Heart left ventricle (tissue), 13 donors: ENCODE measurements at regions not wholly inside any gene's neighbourhood (a gene's known extent, or its start where the extent isn't known, plus 50 kb on each side); places are given as distances from the start of the nearest gene placed in this dataset.

ENCODE experiments used
- POLR2A ChIP-seq, 2 donors: fragments of 450-650 bp; IDR thresholded peaks; one replicate each; pipeline ENCODE4 v1.6.1; 2017; ENCODE audit warnings: antibody characterized with exemption in 2 of 2, mild to moderate bottlenecking in 2 of 2, moderate library complexity in 2 of 2
- TF ChIP-seq, protein P1 (sequence below), 12 donors: fragments of 200-600 bp; sonication (generic) in 4 of 12; IDR thresholded peaks; one replicate each; pipeline versions ENCODE4 v1.5.0 to v1.8.0; 2018 to 2022; ENCODE audit warnings: antibody characterized with exemption in 12 of 12, mild to moderate bottlenecking in 5 of 12
- donor health status: ischemic (EF 13 %, LVEDD 7.1; RV severe dilation, severe dysfunction).
- donor health status: DM: no; HTN: yes; CAD: no.
- donor health status: DM: no; HTN: no; CAD: no.
- donor health status: ischemic (EF 25% LVEDD 6.9; RV normal size, moderate dysfunction).
- donor health status: ischemic (EF 25% LVEDD 5.7; RV mildly dilated, moderate dysfunction).
- donor health status: ischemic (EF 35%, LVEDD 5.7; RV mildly dilated, moderate dysfunction).
- donor health status: nonischemic (EF 11% LVEDD 7.7; RV severe dilation, severe dysfunction).
- donor health status: DM: yes; HTN: yes; CAD: no.
- donor health status: PGD.
- donor health status: ischemic (EF 29% LVEDD 5.4; RV normal size, mild dysfunction).
- donor health status: nonischemic (EF 23%, LVEDD 6.1; RV moderate dilation, normal function).

DNA sequence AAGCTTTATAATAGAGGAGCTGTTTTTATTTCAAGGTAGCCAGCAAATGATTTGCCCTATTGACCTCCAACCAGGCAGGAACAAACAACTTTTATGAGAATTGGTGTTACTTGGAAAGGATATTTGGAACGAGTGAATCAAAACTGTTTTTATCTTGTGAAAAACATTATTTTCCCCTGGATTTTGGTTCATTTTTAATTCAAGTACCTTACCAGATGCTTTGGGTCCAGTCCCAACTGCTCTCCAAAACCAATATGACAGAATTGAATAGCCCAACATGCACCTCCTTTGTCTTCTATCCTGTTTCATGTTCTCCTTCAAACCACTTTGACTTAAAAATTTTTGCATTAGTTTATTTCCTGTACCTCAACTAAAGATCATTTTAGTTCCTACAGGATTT, 178.6 kb upstream of the RBMS1 start:
- TF ChIP-seq, protein P1, sequence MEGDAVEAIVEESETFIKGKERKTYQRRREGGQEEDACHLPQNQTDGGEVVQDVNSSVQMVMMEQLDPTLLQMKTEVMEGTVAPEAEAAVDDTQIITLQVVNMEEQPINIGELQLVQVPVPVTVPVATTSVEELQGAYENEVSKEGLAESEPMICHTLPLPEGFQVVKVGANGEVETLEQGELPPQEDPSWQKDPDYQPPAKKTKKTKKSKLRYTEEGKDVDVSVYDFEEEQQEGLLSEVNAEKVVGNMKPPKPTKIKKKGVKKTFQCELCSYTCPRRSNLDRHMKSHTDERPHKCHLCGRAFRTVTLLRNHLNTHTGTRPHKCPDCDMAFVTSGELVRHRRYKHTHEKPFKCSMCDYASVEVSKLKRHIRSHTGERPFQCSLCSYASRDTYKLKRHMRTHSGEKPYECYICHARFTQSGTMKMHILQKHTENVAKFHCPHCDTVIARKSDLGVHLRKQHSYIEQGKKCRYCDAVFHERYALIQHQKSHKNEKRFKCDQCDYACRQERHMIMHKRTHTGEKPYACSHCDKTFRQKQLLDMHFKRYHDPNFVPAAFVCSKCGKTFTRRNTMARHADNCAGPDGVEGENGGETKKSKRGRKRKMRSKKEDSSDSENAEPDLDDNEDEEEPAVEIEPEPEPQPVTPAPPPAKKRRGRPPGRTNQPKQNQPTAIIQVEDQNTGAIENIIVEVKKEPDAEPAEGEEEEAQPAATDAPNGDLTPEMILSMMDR (IDR thresholded peaks at IDR 0.05), result no peak
- no peak for TF ChIP-seq POLR2A (IDR thresholded peaks at IDR 0.05)
